GM23248 (cell line): ENCODE measurements at regions not wholly inside any gene's neighbourhood (a gene's known extent, or its start where the extent isn't known, plus 50 kb on each side); places are given as distances from the start of the nearest gene placed in this dataset.

Experiments used
- EZH2 ChIP-seq: fragments of 200-600 bp; sonication (generic); IDR thresholded peaks from 2 replicates; pipeline ENCODE4 v1.6.1; 2018; ENCODE audit warnings: antibody characterized with exemption, mild to moderate bottlenecking; ENCODE audit not compliant: insufficient read depth, poor library complexity, severe bottlenecking
- EZH2phosphoT487 ChIP-seq: fragments of 200-600 bp; sonication (generic); IDR thresholded peaks from 2 replicates; pipeline ENCODE4 v1.6.1; 2018; ENCODE audit warnings: antibody characterized with exemption, moderate library complexity, mild to moderate bottlenecking, low read depth; ENCODE audit not compliant: insufficient read depth

- no peak for TF ChIP-seq EZH2
- TF ChIP-seq EZH2phosphoT487 = no peak
Measured at GRCh38 chr10:31100115-31100601, 68.5 kb upstream of the ZNF438 start.
